ENCODE measurements at regions not wholly inside any gene's neighbourhood (a gene's known extent, or its start where the extent isn't known, plus 50 kb on each side); places are given as distances from the start of the nearest gene placed in this dataset.

DNA sequence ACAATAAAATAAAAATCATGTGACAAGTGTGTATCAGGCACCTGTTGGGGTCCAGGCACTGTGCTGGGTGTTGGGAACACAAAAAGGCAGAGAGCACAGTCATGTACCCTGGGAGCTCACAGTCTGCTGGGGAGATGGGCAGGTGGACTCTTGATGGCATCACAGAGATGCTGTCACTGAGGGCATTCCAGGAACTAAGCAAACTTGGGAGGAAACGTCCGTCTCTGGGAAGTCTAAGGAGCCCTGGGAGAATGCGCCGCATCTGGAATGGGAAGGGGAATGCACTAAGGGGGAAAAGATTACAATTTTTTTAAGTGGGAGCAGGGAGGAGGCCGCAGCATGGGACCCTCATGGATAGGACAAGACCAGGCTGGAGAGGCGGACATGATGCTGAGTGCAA is 80.9 kb upstream of the ZNF423 start:
- no peak overlapping the region for H3K4me3 ChIP-seq (ENCODE audit: low read depth, low read length)
- TF ChIP-seq, protein P1, sequence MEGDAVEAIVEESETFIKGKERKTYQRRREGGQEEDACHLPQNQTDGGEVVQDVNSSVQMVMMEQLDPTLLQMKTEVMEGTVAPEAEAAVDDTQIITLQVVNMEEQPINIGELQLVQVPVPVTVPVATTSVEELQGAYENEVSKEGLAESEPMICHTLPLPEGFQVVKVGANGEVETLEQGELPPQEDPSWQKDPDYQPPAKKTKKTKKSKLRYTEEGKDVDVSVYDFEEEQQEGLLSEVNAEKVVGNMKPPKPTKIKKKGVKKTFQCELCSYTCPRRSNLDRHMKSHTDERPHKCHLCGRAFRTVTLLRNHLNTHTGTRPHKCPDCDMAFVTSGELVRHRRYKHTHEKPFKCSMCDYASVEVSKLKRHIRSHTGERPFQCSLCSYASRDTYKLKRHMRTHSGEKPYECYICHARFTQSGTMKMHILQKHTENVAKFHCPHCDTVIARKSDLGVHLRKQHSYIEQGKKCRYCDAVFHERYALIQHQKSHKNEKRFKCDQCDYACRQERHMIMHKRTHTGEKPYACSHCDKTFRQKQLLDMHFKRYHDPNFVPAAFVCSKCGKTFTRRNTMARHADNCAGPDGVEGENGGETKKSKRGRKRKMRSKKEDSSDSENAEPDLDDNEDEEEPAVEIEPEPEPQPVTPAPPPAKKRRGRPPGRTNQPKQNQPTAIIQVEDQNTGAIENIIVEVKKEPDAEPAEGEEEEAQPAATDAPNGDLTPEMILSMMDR (IDR thresholded peaks at IDR 0.05; ENCODE audit: borderline replicate concordance, insufficient read depth, low read depth, low read length), result no peak

DNA sequence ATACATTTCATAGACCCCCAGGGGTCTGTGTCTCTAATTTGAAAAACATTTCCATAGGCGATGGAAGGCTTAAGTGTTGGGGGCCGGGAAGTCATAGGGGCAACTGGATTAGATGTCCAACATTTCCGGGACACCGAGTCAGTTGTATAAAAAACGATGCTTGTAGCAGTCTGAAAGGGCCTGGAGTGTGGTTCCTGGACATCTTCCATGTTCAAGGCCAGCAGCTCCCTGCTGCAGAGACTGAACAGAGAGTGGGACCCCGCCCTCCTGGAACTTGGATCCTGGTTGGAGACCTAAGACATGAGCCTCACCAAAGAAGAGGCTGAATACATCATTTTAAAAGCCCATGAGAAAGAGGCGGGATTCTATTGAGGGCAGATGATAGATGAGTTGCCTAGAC is 82.0 kb upstream of the ZNF423 start:
- no peak overlapping the region for H3K4me3 ChIP-seq (ENCODE audit: low read depth, low read length)
- TF ChIP-seq, protein P1 (IDR thresholded peaks at IDR 0.05; ENCODE audit: borderline replicate concordance, insufficient read depth, low read depth, low read length), result no peak

DNA sequence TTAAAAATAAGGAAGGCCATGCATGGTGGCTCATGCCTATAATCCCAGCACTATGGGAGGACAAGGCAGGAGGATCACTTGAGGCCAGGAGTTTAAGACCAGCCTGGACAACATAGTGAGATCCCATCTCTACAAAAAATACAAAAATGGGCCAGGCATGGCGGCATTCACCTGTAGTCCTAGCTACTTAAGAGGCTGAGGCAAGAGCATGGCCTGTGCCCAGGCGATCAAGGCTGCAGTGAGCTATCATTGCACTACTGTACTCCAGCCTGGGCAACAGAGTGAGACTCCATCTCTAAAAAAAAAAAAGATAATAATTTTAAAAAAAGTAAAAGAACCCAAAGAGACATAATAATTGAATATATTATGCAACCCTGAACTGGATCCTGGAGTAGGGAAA is 83.6 kb upstream of the ZNF423 start:
- H3K4me3 ChIP-seq (ENCODE audit: low read depth, low read length), result no peak overlapping the region
- TF ChIP-seq, protein P1 (IDR thresholded peaks at IDR 0.05; ENCODE audit: borderline replicate concordance, insufficient read depth, low read depth, low read length), result no peak

DNA sequence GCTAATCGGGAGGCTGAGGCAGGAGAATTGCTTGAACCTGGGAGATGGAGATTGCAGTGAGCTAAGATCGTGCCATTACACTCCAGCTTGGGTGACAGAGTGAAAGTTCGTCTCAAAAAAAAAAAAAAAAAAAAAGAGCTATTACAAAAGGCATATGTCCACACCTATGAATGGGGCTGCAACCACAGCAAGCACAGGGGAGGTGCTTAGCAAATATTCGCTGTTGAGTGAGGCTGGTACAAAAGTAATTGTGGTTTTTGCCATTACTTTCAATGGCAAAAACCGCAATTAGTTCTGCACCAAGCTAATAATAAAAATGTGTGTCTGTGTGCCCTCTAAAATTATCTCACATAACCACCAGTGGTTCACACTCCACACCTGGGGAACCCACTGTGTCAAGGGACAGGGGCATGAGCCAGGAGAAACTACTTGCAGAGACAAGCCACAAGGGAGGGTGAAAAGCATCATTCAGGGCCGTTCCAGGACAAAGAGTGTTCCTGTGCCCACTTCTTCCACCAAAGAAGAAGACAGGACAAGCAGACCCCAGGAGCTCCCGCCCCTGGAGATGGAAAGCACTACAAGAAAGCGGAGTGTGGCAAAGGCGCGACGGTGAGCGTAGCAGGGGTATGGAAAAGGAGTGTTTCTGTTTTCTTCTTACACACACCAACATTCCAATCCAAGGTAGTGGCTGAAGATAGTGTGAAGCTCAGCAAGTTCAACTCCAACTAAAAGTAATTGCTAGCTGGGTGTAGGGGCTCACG is 84.4 kb upstream of the CNEP1R1 start:
- H3K4me3 ChIP-seq (ENCODE audit: low read depth, low read length), result no peak overlapping the region
- TF ChIP-seq, protein P1 (IDR thresholded peaks at IDR 0.05; ENCODE audit: borderline replicate concordance, insufficient read depth, low read depth, low read length), result no peak

DNA sequence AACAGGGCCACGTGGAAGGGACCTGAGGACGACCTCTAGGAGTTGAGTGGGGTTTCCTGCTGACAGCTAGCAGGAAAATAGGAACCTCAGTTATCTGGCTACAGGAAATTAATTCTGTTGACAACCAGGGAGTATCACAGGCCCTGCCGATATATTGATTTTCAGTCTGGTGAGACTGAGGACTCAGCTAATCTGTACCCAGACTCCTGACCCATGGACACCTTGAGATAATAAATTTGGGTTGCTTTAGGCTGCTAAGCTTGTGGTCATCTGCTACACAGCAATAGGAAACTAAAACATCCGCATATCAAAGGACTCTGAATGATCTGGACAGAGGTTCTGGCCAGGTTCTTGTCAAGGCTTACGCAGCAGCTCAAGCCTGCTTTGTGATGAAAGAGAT is 80.8 kb upstream of the CNEP1R1 start:
- no peak overlapping the region for H3K4me3 ChIP-seq (ENCODE audit: low read depth, low read length)
- TF ChIP-seq, protein P1 (IDR thresholded peaks at IDR 0.05; ENCODE audit: borderline replicate concordance, insufficient read depth, low read depth, low read length), result no peak

DNA sequence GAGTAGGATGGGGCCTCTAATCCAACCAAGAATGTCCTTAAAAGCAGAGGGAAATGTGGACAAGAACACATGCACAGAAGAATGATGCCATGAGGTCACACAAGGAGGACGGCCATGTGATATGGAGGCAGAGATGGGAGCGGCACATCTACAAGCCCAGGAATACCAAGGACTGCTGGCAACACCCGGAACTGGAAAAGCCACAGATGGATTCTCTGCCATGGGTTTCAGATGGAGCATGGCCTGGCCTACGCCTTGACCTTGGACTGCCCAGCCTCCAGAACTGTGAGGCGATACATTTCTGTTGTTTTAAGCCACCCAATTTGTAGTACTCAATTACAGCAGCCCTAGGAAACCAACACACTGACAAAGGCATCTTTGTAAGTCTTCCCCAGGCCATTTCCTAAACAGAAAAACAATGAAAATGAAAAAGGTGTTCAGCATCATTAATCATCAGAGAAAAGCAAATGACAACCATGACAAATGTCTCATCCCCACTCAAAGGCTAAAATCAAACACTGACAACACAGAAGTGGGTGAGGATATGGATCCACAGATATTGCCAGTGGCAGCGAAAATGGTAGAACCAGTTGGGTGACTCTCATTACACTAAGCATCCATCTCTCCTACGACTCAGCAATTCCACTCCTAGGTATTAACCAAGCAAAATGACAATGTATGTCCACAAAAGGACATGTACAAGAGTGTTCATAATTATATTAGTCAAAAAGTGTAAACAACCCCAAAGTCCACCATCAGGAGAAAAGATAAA is 76.9 kb upstream of the CNEP1R1 start:
- TF ChIP-seq, protein P1 (IDR thresholded peaks at IDR 0.05; ENCODE audit: borderline replicate concordance, insufficient read depth, low read depth, low read length), result no peak

More for the DNA sequence above, 76.9 kb upstream of the CNEP1R1 start:
- H3K4me3 ChIP-seq (ENCODE audit: low read depth, low read length), result no peak overlapping the region

Measured in GM12875 (cell line).